SKM-1 treated with dmso at 0.1 percent for 144 hours (cell line): ENCODE measurements at regions not wholly inside any gene's neighbourhood (a gene's known extent, or its start where the extent isn't known, plus 50 kb on each side); places are given as distances from the start of the nearest gene placed in this dataset.
"Not testable (repeated sequence)": the region's sequence is repeated elsewhere in the genome, so short reads cannot be mapped to it uniquely, and the experiment has no call there.

Experiments
- DNase-seq: peaks from one replicate; lab custom pipeline; 2025; ENCODE audit not compliant: unreplicated experiment; lab: John Stamatoyannopoulos, UW

DNA sequence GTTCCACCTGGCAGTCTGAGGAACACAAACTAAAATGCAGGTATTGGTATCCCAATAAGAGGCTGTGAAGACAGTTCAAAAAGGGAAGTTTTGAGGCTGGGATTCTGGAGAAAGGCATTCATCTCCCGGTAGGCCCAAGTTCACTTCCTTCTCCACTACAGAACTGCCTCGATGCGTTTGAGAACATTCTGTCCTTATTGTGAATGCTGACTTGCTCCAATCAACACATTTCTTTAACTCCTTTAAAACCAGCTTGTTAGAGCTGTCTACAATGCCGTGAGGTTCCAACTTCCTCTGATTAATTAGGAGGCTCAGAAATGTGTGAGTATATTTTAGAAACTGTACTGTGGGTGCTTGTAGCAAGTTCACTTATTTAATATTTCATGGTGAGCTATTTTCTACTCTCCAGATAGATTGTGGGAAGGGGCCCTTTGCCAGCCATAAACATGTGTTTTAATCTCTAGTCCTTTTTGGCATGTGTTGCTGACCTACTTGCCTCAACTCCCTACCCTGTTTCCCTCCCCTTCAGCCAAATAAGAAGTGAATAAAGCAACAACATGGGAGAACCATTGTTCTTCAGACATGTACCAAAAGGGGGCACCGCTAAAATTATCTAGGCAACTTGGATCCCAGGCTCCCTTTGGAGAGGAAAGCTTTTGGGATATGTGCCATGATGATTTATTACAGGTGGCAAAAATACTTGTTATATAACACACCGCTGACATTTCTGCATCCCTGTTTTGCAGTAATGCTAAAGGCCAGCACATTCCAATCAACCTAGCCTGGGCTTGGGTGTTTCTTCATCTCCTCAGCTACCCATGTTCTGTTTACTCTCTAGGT, 245.6 kb downstream of the BLID start:
- DNase-seq: no peak

DNA sequence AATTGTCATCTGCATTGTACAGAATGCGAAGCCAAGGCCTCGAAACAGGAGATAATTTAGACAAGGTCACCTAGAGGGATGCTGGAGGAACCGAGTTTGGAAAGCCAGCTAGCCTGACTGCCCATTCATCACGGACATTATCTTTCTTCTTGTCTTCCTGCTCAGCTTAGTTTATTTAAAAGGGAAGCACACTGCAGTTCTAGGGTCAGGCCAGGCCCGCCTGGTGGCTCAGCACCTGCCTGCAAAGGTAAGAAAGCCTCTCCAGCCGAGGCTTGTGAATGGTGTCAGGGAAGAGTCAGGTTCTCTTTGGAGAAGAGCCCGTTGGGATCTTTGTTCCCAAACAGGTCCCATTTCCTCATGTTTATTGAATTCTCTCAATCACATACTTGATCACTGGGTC, 246.5 kb downstream of the BLID start:
- DNase-seq: no peak

DNA sequence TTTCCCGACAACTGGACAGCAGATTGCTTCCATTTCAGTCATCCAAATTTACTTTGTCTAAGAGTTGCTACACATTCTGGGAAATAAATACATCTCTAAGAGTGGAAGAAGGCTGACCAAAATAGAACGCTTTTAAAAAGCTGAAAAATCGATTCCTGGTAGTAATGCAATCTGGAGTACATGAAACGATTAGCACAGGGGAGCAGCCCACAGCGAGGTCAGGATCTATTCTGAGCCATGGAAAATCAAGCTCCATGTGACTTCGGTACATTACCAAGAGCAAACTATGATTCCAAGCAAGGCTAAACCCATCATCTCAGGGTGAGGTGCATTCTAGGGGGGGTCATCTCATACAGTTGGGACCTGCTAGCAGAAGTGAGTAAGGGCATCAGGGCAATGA, 249.3 kb downstream of the BLID start:
- DNase-seq: no peak

DNA sequence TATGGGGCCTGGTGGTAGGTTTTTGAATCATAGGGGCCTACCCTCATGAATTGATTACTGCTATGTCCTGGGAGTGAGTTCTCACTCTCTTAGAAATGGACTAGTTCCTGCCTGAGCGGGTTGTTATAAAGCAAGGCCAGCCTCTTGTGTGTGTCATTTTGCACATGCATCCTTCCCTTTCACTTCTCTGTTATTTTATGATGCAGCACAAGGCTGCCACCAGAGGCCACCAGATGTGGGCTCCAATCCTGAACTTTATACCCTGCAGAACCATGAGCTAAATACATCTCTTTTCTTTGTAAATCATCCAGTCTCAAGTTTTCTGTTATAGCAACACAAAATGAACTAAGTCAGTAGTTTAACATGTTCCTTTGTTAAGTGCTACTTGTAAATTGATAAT, 251.4 kb downstream of the BLID start:
- no peak for DNase-seq

DNA sequence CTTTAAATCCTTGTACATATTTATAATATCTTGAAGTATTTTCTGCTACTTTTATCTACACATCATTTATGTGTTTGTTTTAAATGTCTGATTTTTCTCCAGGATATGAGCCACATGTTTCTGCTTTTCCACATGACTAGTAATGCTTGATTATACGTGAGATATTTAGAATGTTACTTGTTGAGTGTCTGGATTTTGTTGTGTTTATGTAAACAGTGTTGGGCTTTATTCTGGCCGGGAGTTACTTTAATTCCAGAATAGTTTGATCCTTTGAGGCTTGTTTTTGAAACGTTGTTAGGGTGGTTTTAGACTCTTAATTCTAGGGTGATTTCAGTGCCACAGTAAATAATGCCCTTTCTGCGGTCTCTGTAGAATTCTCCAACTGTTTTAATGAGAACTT, 252.9 kb downstream of the BLID start:
- no peak for DNase-seq

DNA sequence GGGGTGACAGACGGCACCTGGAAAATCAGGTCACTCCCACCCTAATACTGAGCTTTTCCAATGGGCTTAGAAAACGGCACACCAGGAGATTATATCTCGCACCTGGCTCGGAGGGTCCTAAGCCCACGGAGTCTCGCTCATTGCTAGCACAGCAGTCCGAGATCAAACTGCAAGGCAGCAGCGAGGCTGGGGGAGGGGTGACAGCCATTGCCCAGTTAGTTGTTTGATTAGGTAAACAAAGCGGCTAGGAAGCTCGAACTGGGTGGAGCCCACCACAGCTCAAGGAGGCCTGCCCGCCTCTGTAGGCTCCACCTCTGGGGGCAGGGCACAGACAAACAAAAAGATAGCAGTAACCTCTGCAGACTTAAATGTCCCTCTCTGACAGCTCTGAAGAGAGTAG, 260.9 kb downstream of the BLID start:
- not testable (repeated sequence) for DNase-seq

DNA sequence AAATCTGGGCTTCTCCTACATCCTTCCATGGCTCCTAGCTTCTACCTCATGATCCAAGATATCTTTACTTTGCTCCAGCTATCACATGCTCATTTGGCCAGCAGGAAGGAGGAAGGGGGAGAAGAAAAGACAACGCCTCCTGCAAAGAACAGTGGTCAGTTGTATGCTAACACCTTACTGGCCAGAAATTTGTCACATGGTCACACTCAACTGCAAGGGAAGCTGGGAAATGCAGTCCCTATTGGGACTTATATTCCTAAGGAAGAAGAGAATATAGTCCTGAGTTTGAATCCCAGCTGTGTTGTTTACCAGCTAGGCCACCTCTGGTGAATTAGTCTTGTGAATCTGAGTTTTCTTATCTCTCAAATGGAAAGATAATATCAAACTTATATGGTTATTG, 272.0 kb downstream of the BLID start:
- no peak for DNase-seq

DNA sequence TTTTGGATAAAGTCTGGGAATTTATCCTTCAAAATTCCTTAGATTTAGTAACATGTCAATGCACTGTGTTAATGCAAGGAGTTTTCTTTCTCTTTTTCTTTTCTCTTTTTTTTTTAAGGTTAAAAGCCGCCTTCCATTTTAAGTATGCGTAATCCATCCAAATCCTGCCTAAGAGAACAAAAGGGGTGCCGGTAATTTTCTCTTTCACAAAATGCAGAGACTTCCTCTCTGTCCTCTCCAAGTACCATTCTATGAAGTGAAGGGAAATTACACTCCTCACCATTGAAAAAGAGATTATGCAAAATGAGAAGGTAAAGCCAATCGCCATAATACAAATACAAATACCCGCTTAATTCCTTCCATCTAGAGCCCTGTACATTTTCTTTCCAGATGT, 273.8 kb downstream of the BLID start:
- DNase-seq: no peak

DNA sequence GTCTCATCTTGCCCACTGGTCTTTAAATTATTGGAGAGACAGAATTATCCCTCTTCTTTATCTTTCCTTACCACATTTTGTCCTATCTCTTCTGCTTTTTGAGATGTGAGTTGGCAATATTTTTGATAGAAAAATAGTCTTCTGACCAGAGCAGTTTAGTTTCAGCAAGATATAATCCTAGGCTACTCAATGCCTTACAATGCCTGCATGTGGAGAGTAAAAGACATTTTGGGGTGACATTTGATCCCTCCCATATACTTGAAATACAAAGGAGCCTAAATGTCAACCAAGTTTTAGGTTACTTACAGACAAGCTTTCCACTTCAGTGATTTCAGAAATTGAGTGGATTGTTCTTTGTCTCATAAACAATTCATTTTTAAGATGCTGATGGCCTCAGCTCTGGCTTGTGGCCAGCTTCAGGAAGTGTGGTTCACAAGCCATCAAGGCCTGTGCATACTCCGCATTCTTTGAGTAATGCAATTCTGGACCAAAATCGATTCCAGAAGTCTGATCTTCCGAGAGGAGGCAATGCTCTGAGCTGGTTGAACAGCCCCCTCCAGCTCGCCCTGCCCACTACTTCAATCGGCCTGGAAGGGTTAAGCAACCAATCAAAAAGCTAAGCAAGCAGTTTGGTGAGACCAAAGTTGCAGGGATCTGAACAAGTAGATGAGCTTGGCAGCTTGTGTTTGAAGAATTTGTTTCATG, 274.4 kb downstream of the BLID start:
- no peak for DNase-seq

DNA sequence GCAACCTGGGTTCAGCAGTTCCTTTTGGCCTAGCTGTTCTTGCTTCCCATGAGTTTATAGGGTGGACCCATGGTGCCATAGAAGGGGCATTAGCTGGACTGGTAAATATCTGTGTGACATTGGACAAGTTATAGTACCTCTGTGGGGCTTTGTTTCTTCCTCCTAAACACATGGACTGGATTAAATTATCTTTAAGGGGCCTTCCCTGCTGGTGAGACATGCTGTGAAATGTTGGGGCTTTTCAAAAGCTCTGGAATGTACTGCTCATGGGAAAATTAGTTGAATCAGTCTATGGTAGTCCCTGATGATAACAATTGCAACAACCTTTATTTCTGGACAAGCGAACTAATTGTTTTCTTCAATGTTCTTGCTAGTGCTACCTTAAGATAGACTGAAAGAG, 276.2 kb downstream of the BLID start:
- DNase-seq: no peak

DNA sequence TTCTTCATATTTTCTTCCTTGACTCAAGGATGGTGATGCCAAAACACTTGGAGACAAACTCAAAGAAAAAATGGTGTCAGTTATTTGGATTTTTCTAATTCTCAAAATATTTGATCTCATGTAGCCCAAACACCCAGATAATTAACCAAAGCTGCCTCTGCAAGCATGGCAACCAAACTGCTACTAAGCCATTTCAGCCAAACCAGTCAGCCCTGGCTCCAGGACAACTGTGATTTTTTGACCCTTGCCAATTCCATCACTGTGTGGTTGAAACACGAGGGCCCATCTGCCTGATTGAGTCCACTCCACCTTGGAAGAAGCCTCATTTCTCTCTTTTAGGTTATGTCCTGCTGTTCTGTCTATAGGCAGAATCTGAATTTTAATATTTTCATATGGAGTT, 277.4 kb downstream of the BLID start:
- no peak for DNase-seq

DNA sequence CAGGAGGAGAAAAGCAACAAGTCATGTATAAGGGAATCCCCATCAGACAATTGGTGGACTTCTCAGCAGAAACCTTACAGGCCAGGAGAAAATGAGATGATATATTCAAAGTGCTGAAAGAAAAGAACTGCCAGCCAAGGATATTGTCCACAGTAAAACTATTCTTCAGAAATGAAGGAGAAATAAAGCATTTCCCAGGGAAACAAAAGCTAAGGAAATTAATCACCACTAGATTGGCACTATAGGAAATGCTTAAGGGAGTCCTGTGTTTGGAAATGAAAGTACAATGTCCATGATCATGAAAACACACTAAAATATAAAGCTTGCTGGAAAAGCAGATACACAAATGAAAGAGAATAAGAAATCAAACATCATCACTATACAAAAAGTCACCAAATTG, 282.0 kb downstream of the BLID start:
- no peak for DNase-seq

DNA sequence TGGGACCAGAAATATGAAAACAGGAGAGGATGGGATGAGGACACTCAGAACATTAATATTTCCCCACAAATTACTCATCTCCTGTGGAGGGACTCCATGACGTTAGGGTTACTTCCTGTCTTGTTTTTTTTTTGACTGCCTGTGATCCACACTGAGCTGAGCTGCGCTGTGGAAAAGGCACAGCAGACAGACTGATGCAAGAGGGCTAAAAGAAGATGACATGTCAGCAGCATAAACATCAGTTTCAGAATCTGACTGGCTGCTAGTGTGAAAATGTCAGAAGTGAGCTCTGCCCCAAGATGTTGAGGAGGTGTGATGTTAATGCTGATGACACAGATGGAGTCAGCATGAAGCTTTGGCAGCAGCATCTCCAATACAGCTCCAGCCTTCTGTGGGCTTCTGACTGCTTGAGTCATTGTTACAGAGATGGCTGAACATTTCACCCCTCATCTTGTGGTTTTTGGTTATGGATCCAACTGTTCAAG, 286.8 kb downstream of the BLID start:
- no peak for DNase-seq

DNA sequence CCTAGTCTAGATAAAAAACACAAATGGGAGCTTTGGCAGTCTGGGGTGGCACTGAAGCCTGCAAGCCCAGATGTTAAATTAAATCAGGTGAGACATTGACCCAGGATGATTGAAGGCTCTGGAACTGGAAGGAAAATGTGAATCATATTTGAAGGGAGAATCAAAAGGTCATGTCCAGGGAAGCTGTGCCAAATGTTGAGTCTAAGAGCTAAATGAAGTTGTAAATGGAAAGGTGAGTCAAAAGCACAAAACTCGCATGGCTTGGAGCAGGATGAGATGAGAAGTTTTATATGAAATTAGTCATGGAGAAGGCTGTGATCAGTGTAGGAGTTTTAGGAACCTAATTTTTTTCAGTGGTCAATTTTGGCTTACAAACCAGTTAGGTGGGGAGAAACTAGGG, 301.1 kb downstream of the BLID start:
- DNase-seq: no peak

DNA sequence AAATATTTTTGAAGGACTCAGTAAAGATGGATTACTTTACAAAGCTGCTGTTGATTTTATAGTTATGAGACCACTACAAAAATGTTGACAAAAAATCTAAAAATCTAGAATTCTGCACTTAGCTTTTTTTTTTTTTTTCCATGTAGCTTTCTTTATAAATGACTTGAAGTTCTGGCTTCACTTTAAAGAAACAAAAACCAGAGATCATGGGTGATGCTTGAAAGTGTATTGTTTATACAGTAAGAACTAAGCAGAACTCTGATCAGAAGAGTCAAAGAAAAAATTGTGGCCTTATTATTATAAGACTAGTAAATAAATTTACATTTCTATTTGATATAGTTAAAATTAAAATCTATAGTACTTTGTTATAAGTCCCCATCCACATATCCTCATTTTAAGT, 301.7 kb downstream of the BLID start:
- DNase-seq: no peak

DNA sequence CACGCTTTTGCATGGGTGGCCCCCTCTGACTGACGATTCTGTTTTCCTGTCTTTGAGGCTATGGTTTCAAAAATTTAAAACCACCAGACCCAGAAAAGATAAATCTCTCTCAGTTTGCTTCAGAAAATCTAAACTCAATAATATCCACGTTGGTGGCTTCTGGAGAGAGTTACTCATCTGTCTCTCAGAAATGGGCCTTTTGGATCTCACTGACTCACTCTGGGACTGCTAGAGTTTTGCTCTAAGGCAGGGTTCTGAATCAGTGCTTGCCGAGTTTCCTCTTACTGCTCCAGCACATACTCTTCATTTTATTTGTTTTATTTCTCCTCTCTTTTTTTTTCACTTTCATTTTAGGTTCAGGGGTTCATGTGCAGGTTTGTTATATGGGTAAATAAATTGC, 305.7 kb downstream of the BLID start:
- DNase-seq: no peak

DNA sequence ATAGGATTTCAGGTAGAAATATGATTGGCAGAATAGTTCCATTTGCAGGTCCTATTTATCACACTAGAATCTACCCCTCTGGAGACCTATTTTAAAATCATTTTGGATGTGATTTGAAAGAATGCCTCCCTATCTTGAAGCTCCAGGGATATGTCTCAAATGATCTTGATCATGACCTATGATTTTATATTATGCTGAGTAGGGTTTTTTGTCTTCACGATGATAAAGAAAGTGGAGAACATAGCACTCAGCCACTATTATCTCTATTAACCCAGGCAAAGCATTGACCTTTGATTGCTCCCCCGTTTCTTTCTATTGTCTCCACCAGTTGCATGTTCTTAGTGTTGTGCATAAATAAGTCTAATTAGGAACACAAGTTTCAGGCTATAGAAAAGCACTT, 307.9 kb downstream of the BLID start:
- no peak for DNase-seq

DNA sequence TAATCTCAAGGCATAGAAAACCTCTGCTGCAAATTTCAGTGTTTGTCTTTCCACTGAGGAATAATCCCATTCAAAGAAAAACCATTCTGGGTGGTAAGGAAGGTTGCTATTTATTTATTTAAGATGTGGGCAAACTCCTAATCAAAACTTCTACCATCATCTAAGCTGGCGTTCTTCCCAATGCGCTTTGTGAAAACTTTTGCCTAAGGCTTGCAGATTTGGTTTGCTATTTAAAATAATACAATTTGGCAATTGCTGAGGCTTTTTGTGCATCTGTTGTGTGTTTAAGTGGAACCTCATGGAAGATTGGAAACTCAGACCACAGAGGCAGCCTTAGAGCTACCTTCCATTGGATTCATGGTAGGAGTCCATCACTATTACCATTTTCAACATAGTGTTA, 309.0 kb downstream of the BLID start:
- no peak for DNase-seq

DNA sequence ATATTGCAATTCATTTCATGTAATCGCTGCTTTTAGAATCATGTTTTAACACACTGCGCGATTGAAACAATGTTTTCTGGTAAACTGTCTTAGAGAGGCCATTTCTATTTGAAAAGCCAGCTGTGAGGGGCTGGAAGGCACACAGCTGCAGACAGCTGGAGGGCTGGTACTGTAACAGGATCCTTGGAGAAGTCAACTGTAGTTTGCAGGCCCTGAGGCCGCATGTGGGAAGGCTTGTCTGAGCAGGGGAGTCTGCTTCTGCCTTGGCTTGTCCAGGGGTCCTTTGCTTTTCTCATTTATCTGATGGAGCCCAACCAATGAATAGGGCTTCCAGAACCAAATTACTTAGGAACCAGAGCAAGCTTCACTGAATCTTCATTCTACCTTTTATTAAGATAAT, 313.5 kb downstream of the BLID start:
- DNase-seq: no peak

DNA sequence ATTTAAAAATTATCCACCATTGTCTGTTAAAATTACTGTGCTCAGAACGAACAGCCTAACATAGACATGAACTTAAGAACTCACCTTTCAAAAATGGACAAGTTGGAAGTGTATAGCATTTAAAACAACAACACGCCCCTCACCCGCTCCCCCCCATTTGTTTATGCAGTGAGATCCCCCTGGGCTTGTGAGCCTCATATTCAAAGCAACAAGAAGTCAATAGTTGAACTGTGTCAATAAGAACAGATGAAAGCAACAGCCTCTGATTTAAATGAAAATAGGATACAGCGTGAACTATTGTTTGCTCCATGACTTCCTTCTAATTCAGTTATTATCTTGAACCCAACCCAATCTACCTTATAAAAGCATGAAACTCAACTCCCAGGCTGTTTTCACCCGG, 314.2 kb downstream of the BLID start:
- no peak for DNase-seq

DNA sequence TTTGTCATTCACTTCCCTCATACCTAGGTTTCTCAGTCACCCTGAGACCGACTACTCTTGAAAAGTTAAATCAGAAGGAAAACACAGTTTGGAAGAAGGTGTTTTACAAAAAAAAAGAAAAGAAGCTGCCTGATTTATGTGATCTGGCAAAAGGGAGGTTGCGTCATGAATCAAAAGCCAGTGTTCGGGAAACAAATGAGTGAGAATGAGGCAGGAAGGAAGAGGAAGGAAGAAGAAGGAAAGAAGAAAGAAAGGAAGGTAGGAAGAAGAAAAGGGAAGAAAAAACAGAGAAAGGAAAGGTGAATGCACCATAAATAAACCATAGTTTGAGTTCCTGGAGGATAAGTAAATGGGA, 314.6 kb downstream of the BLID start:
- no peak for DNase-seq

DNA sequence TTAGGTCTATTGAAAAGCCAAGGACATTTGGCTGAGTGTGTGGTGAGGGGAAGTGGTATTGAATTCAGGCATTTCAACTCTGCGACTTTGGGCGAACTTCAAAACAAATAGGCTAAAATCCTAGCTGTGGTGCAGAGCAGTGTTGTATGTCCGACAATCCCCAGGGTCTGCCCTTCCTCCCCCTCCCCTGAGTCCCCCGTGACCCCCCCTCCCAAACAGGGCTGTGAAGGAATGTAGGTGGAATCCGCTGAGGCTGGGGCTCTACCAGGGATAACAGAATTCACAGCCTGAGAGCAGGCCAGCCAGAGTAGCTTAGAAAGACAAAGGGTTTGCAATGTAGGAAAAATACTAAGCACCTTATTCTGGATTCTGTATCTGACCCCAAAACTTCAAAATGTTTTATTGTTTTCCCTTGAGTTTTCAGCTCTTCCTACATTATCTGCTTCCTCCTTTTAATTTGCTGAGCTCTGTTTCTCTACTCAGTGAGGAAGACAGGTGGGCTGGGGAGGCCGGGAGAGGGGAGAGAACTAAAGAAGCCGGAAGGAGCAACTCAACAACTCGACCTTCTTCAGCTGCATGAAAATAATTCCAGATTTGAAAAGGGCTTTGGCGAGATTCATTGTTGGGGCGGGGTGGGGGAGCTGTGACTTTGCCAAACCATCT, 315.2 kb downstream of the BLID start:
- DNase-seq: no peak
